NB4 (cell line): ENCODE measurements at regions not wholly inside any gene's neighbourhood (a gene's known extent, or its start where the extent isn't known, plus 50 kb on each side); places are given as distances from the start of the nearest gene placed in this dataset.

ENCODE experiments used
- DNase-seq: peaks from one replicate; pipeline ENCODE4 v3.0.0; 2010; ENCODE audit warnings: low read depth
- H3K4me3 ChIP-seq: one replicate; pipeline ENCODE4 v1.5.1; 2011; ENCODE audit warnings: mild to moderate bottlenecking, low read depth, low read length, moderate library complexity
- CTCF ChIP-seq: IDR thresholded peaks from one replicate; pipeline ENCODE4 v1.5.1; 2012; ENCODE audit warnings: low read depth, low read length
- MAX ChIP-seq: IDR thresholded peaks from 2 replicates; pipeline ENCODE4 v1.6.1; 2011; ENCODE audit warnings: low read depth, low read length
- MYC ChIP-seq: IDR thresholded peaks from 2 replicates; pipeline ENCODE4 v1.6.1; 2011; ENCODE audit warnings: low read depth, low read length
- POLR2A ChIP-seq: IDR thresholded peaks from 2 replicates; pipeline ENCODE4 v1.6.1; 2011; ENCODE audit warnings: mild to moderate bottlenecking; ENCODE audit not compliant: insufficient read length; ENCODE audit errors: extremely low read depth

- TF ChIP-seq MYC: no peak
- no peak for DNase-seq
- no peak overlapping the region for H3K4me3 ChIP-seq
Measured at GRCh38 chr15:36108541-36108940, 470.9 kb upstream of the CDIN1 start.

- no peak for DNase-seq
- TF ChIP-seq POLR2A (no peak), MAX (no peak), CTCF (no peak), MYC (no peak)
- no peak overlapping the region for H3K4me3 ChIP-seq
Measured at GRCh38 chr15:36109943-36110658, 469.3 kb upstream of the CDIN1 start.

GRCh38 chr15:36110659-36110993 lies 468.8 kb upstream of the CDIN1 start:
- H3K4me3 ChIP-seq: no peak overlapping the region

GRCh38 chr15:36117296-36117787 lies 462.1 kb upstream of the CDIN1 start:
- no peak for TF ChIP-seq CTCF
- TF ChIP-seq MAX: no peak
- no peak for TF ChIP-seq POLR2A
- no peak for TF ChIP-seq MYC
- no peak overlapping the region for H3K4me3 ChIP-seq
- DNase-seq: no peak

More at GRCh38 chr15:36110659-36110993, 468.8 kb upstream of the CDIN1 start:
- TF ChIP-seq MYC (no peak), CTCF (no peak), MAX (no peak), POLR2A (no peak)
- no peak for DNase-seq

- DNase-seq: no peak
- TF ChIP-seq CTCF: no peak
- TF ChIP-seq MAX: no peak
- TF ChIP-seq POLR2A: no peak
- no peak for TF ChIP-seq MYC
- no peak overlapping the region for H3K4me3 ChIP-seq
Measured at GRCh38 chr15:36126194-36126593, 453.2 kb upstream of the CDIN1 start.

GRCh38 chr15:36130641-36131310 lies 448.6 kb upstream of the CDIN1 start:
- no peak for TF ChIP-seq POLR2A
- TF ChIP-seq CTCF: no peak
- TF ChIP-seq MAX: no peak
- no peak for TF ChIP-seq MYC
- no peak for DNase-seq

More at GRCh38 chr15:36130641-36131310, 448.6 kb upstream of the CDIN1 start:
- H3K4me3 ChIP-seq: no peak overlapping the region
